ENCODE measurements at regions not wholly inside any gene's neighbourhood (a gene's known extent, or its start where the extent isn't known, plus 50 kb on each side); places are given as distances from the start of the nearest gene placed in this dataset.

DNA sequence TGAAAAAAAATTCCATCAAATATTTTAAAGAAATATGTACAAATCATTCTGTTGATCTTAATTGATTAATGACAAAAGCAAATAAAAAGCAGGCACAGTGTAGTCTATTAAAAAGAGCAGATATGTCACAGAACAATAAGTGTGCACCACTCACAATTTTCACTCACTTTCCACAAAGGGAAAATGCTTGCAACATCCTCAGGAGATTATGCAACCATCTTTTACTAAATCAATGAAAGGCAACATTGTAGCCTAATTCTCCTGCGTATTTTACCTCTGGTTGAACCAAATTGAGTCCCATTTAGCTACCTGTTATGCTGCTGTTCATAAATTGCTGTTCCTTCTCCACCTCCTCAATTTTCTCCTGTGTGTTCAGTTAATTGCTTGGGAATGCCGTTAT, 1346.8 kb upstream of the PIK3C3 start:
- TF ChIP-seq, protein P1, sequence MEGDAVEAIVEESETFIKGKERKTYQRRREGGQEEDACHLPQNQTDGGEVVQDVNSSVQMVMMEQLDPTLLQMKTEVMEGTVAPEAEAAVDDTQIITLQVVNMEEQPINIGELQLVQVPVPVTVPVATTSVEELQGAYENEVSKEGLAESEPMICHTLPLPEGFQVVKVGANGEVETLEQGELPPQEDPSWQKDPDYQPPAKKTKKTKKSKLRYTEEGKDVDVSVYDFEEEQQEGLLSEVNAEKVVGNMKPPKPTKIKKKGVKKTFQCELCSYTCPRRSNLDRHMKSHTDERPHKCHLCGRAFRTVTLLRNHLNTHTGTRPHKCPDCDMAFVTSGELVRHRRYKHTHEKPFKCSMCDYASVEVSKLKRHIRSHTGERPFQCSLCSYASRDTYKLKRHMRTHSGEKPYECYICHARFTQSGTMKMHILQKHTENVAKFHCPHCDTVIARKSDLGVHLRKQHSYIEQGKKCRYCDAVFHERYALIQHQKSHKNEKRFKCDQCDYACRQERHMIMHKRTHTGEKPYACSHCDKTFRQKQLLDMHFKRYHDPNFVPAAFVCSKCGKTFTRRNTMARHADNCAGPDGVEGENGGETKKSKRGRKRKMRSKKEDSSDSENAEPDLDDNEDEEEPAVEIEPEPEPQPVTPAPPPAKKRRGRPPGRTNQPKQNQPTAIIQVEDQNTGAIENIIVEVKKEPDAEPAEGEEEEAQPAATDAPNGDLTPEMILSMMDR (IDR thresholded peaks at IDR 0.05) = no peak
- TF ChIP-seq POLR2AphosphoS5 (IDR thresholded peaks at IDR 0.05) = no peak

Measured in sigmoid colon (tissue), 4 donors.